Neural cell (in vitro differentiated cells): ENCODE measurements at regions not wholly inside any gene's neighbourhood (a gene's known extent, or its start where the extent isn't known, plus 50 kb on each side); places are given as distances from the start of the nearest gene placed in this dataset.

Experiments
- H2AFZ ChIP-seq: fragments of 200-600, 300-800 bp; sonication (generic), shearing (Covaris generic); 2 replicates; pipeline ENCODE4 v1.6.0; 2014; ENCODE audit warnings: low read depth, mild to moderate bottlenecking, antibody characterized with exemption, low read length, moderate library complexity
- H3F3A ChIP-seq: fragments of 200-600 bp; shearing (Covaris generic); 2 replicates; pipeline ENCODE4 v1.6.1; 2016; ENCODE audit warnings: mild to moderate bottlenecking, moderate library complexity, mixed read lengths, antibody characterized with exemption, low read length; ENCODE audit not compliant: insufficient read depth, poor library complexity, severe bottlenecking
- H3K27ac ChIP-seq: fragments of 200-600, 300-800 bp; sonication (generic), shearing (Covaris generic); 2 replicates; pipeline ENCODE4 v1.5.1; 2014; ENCODE audit warnings: mild to moderate bottlenecking, low read length, moderate library complexity
- H3K27me3 ChIP-seq: fragments of 300-800, 200-600 bp; sonication (generic), shearing (Covaris generic); 2 replicates; pipeline ENCODE4 v1.6.0; 2014; ENCODE audit warnings: mild to moderate bottlenecking, low read depth, low read length, moderate library complexity; ENCODE audit not compliant: insufficient read depth
- H3K36me3 ChIP-seq: fragments of 300-800, 200-600 bp; sonication (generic), shearing (Covaris generic); 2 replicates; pipeline ENCODE4 v1.5.1; 2014; ENCODE audit warnings: mild to moderate bottlenecking, antibody characterized with exemption, low read length, moderate library complexity; ENCODE audit not compliant: insufficient read depth
- H3K4me2 ChIP-seq: fragments of 300-800, 200-600 bp; sonication (generic), shearing (Covaris generic); 2 replicates; pipeline ENCODE4 v1.6.0; 2014; ENCODE audit warnings: mild to moderate bottlenecking, low read length
- H3K4me3 ChIP-seq: fragments of 300-800, 200-600 bp; sonication (generic), shearing (Covaris generic); 2 replicates; pipeline ENCODE4 v1.5.1; 2014; ENCODE audit warnings: mild to moderate bottlenecking, low read length, moderate library complexity
- H3K79me2 ChIP-seq: fragments of 200-600 bp; shearing (Covaris generic); replicated peaks from 2 replicates; pipeline ENCODE4 v1.6.0; 2014; ENCODE audit warnings: mild to moderate bottlenecking, low read length, moderate library complexity; ENCODE audit not compliant: insufficient read depth
- H3K9ac ChIP-seq: fragments of 300-800, 200-600 bp; sonication (generic), shearing (Covaris generic); 2 replicates; pipeline ENCODE4 v1.6.1; 2016; ENCODE audit warnings: mild to moderate bottlenecking, low read length, mixed read lengths
- H3K9me2 ChIP-seq: fragments of 200-600 bp; shearing (Covaris generic); 2 replicates; pipeline ENCODE4 v1.6.1; 2016; ENCODE audit warnings: mild to moderate bottlenecking, low read length, mixed read lengths; ENCODE audit not compliant: insufficient read depth
- H3K9me3 ChIP-seq: fragments of 200-600, 300-800 bp; sonication (generic), shearing (Covaris generic); 2 replicates; pipeline ENCODE4 v1.6.1; 2016; ENCODE audit warnings: mild to moderate bottlenecking, mixed run types, low read length, moderate library complexity, mixed read lengths
- H4K20me1 ChIP-seq: fragments of 200-600 bp; shearing (Covaris generic); 2 replicates; pipeline ENCODE4 v1.6.1; 2016; ENCODE audit warnings: mild to moderate bottlenecking, mixed run types; ENCODE audit not compliant: insufficient read depth
- EP300 ChIP-seq: fragments of 450-650 bp; conservative IDR thresholded peaks from 2 replicates; pipeline ENCODE4 v1.6.1; 2014; ENCODE audit warnings: antibody characterized with exemption, mild to moderate bottlenecking, moderate library complexity; ENCODE audit not compliant: poor library complexity, severe bottlenecking
- POLR2AphosphoS5 ChIP-seq: IDR thresholded peaks from 2 replicates; pipeline ENCODE4 v1.6.1; 2012
- RAD21 ChIP-seq: fragments of 450-650 bp; conservative IDR thresholded peaks from 2 replicates; pipeline ENCODE4 v1.6.1; 2014; ENCODE audit warnings: antibody characterized with exemption, mild to moderate bottlenecking, moderate library complexity
- SMC3 ChIP-seq: fragments of 450-650 bp; conservative IDR thresholded peaks from 2 replicates; pipeline ENCODE4 v1.6.1; 2014; ENCODE audit warnings: antibody characterized with exemption, mild to moderate bottlenecking, moderate library complexity; ENCODE audit not compliant: poor library complexity
- TAF1 ChIP-seq: IDR thresholded peaks from 2 replicates; pipeline ENCODE4 v1.6.1; 2012; ENCODE audit warnings: low read depth
- TF ChIP-seq, protein P1 (sequence below): IDR thresholded peaks from 2 replicates; pipeline ENCODE4 v1.6.1; 2012; ENCODE audit warnings: borderline replicate concordance
- TF ChIP-seq, protein P2 (sequence below): fragments of 450-650 bp; IDR thresholded peaks from 2 replicates; pipeline ENCODE4 v1.5.1; 2014; ENCODE audit warnings: antibody characterized with exemption, mild to moderate bottlenecking, moderate library complexity; ENCODE audit not compliant: poor library complexity, severe bottlenecking

DNA sequence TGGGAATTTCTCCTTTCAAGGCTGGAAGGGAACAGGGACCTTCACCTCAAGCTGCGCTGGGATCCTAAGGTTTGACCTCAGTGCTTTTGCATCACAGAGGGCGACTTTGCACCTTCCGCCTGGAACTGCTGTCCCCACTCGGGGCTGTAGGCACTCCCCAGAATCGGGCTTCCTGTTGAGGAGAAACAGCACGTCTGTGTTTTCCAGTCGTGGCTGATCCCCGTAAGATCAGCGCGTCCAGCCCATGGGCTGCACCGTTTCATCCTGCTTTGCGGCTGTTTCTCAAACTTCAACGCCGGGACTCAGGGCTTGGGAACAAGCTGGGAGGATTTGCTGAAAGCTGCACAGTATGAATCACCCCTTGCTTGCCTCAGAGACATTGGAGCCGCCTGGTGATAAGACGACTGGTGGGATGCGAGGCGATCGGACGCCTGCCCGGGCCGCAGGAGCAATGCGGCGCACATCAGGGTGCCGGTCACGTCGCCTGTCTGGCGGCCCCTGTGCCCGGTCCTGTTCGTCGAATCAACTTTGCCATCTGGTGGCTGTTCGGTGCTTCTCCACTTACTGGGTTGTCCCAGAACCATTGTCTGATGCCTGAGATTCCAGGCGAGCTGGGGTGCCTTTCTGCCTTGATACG lies 53.6 kb upstream of the FRMD1 start:
- no peaks in the 10 kb centered on the region for H3K9me3 ChIP-seq
- H3K79me2 ChIP-seq: no peaks in the 10 kb centered on the region
- no peak overlapping the region for H3K27ac ChIP-seq
- TF ChIP-seq, protein P1, sequence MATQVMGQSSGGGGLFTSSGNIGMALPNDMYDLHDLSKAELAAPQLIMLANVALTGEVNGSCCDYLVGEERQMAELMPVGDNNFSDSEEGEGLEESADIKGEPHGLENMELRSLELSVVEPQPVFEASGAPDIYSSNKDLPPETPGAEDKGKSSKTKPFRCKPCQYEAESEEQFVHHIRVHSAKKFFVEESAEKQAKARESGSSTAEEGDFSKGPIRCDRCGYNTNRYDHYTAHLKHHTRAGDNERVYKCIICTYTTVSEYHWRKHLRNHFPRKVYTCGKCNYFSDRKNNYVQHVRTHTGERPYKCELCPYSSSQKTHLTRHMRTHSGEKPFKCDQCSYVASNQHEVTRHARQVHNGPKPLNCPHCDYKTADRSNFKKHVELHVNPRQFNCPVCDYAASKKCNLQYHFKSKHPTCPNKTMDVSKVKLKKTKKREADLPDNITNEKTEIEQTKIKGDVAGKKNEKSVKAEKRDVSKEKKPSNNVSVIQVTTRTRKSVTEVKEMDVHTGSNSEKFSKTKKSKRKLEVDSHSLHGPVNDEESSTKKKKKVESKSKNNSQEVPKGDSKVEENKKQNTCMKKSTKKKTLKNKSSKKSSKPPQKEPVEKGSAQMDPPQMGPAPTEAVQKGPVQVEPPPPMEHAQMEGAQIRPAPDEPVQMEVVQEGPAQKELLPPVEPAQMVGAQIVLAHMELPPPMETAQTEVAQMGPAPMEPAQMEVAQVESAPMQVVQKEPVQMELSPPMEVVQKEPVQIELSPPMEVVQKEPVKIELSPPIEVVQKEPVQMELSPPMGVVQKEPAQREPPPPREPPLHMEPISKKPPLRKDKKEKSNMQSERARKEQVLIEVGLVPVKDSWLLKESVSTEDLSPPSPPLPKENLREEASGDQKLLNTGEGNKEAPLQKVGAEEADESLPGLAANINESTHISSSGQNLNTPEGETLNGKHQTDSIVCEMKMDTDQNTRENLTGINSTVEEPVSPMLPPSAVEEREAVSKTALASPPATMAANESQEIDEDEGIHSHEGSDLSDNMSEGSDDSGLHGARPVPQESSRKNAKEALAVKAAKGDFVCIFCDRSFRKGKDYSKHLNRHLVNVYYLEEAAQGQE: no peak
- TF ChIP-seq RAD21 (peak; percentile 39), POLR2AphosphoS5 (no peak), SMC3 (peak; percentile 52)
- TF ChIP-seq, protein P2, sequence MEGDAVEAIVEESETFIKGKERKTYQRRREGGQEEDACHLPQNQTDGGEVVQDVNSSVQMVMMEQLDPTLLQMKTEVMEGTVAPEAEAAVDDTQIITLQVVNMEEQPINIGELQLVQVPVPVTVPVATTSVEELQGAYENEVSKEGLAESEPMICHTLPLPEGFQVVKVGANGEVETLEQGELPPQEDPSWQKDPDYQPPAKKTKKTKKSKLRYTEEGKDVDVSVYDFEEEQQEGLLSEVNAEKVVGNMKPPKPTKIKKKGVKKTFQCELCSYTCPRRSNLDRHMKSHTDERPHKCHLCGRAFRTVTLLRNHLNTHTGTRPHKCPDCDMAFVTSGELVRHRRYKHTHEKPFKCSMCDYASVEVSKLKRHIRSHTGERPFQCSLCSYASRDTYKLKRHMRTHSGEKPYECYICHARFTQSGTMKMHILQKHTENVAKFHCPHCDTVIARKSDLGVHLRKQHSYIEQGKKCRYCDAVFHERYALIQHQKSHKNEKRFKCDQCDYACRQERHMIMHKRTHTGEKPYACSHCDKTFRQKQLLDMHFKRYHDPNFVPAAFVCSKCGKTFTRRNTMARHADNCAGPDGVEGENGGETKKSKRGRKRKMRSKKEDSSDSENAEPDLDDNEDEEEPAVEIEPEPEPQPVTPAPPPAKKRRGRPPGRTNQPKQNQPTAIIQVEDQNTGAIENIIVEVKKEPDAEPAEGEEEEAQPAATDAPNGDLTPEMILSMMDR: peak; percentile 47
- H3K4me2 ChIP-seq: no peak overlapping the region
- no peaks in the 10 kb centered on the region for H4K20me1 ChIP-seq
- H3K9me2 ChIP-seq: no peaks in the 10 kb centered on the region
- no peak overlapping the region for H3K9ac ChIP-seq
- no peak overlapping the region for H3K4me3 ChIP-seq
- no peak overlapping the region for H2AFZ ChIP-seq
- no peaks in the 10 kb centered on the region for H3F3A ChIP-seq
- no peaks in the 10 kb centered on the region for H3K27me3 ChIP-seq
- H3K36me3 ChIP-seq: no peaks in the 10 kb centered on the region

DNA sequence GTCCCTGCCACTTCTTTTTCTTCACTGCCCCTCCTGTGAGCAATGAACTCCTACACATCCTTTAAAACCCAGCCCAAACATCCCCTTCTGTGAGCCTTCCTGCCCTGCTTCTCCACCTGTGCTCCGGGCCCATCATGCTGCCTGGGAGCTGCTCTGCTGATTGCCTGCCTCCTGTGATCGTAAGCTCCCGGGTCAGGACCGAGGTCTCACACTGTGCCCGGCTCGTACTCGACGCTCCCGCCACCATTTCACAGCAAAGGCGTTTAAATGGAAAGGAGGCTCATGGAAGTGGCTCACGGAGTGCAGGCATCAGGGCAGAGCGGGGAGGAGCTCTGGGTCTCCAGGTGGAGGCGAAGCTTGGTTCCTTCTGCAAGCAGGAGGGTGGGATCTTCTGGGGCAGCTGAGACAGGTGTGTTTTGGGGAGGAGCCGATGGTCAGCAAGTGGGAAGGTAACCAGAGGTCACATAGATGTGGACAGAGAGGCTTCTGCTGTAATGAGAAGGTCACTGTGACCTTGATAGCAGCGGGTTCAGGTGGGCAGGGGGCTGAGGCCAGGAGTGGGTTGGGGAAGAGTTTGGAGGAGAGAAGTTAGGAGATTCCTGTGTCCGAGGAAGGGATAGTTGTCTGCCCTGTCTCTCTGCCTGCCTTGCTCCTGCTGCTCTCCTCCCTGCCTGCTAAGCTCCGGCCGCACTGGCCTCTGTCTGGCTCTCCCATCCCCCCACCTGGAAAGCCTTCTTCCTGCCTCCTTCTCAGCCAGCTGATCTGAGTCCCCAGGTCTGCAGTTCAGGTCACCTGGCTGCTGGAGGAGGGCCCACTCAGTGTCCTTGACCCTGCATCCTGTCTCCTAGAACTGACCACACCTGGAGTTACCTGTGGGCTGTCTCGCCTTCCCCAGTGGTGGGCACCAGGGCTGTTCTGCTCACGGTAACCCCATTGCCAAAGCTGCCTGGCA lies 52.7 kb upstream of the FRMD1 start:
- Histone ChIP-seq H2AFZ (no peak overlapping the region), H3K9me2 (no peaks in the 10 kb centered on the region), H3K4me2 (no peak overlapping the region), H3K27me3 (no peaks in the 10 kb centered on the region), H3K9me3 (no peaks in the 10 kb centered on the region), H3K9ac (no peak overlapping the region), H3K27ac (no peak overlapping the region), H4K20me1 (no peaks in the 10 kb centered on the region), H3K36me3 (no peaks in the 10 kb centered on the region), H3K79me2 (no peaks in the 10 kb centered on the region), H3F3A (no peaks in the 10 kb centered on the region), H3K4me3 (no peak overlapping the region)
- TF ChIP-seq, protein P2: no peak
- TF ChIP-seq EP300 (no peak), SMC3 (no peak), RAD21 (no peak), TAF1 (no peak)
- TF ChIP-seq, protein P1: no peak
